IPS-18a (cell line): ENCODE measurements at regions not wholly inside any gene's neighbourhood (a gene's known extent, or its start where the extent isn't known, plus 50 kb on each side); places are given as distances from the start of the nearest gene placed in this dataset.
A peak's percentile ranks its signal among the peaks of the same experiment; 100 is the strongest.
"Not testable (repeated sequence)": the region's sequence is repeated elsewhere in the genome, so short reads cannot be mapped to it uniquely, and the experiment has no call there.

Experiments
- H3K27ac ChIP-seq: one replicate; pipeline ENCODE4 v1.5.1; 2013; ENCODE audit warnings: low read length
- H3K27me3 ChIP-seq: one replicate; pipeline ENCODE4 v1.6.1; 2013; ENCODE audit warnings: mild to moderate bottlenecking, low read length; ENCODE audit not compliant: control insufficient read depth, insufficient read depth
- H3K36me3 ChIP-seq: one replicate; pipeline ENCODE4 v1.6.1; 2013; ENCODE audit warnings: low read depth, low read length; ENCODE audit not compliant: control insufficient read depth
- H3K4me1 ChIP-seq: one replicate; pipeline ENCODE4 v1.6.1; 2013; ENCODE audit warnings: low read depth, low read length; ENCODE audit not compliant: control insufficient read depth
- H3K4me3 ChIP-seq: one replicate; pipeline ENCODE4 v1.5.1; 2013; ENCODE audit warnings: low read length
- H3K9ac ChIP-seq: one replicate; pipeline ENCODE4 v1.6.1; 2013; ENCODE audit warnings: mild to moderate bottlenecking, low read length, moderate library complexity
- H3K9me3 ChIP-seq: one replicate; pipeline ENCODE4 v1.6.1; 2013; ENCODE audit warnings: low read depth, low read length; ENCODE audit not compliant: control insufficient read depth

DNA sequence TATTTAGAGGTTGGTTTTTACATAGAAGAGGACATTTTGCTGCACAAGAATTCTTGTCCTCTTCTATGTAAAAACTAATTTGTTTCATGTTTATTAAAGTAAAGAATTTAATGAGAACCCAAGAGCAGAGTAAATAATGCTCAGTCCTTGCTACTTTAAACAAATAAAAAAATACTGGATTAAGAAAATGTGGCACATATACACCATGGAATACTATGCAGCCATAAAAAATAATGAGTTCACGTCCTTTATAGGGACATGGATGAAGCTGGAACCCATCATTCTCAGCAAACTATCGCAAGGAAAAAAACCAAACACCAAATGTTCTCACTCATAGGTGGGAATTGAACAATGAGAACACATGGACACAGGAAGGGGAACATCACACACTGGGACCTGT, 643.6 kb downstream of the NR2F1-AS1 start:
- H3K9ac ChIP-seq, H3K4me3 ChIP-seq, H3K9me3 ChIP-seq, H3K4me1 ChIP-seq, H3K36me3 ChIP-seq, H3K27me3 ChIP-seq, H3K27ac ChIP-seq: not testable (repeated sequence)

DNA sequence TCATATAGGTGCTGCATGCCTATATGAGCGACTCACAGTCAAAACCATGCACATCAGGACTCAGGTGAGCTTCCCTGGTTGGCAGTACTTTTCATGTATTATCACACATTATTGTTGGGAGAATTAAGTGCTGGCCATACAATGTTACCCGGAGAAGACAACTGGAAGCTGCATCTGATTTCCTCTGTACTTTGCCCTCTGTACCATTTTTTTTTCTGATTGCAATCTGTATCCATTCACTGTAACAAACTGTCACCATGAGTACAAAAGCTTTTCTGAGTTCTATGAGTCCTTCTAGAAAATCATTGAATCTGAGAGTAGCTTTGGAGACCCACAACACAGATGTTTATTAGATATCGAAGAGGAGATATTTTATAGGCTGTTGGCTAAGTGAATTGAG, 651.0 kb downstream of the NR2F1-AS1 start:
- Histone ChIP-seq H3K4me3 (no peak overlapping the region), H3K4me1 (peaks cover 5% of the 10 kb centered on the region), H3K36me3 (no peaks in the 10 kb centered on the region), H3K9me3 (no peaks in the 10 kb centered on the region), H3K27ac (no peak overlapping the region), H3K9ac (no peak overlapping the region), H3K27me3 (no peaks in the 10 kb centered on the region)

GRCh38 chr5:92927291-92927778, 653.7 kb downstream of the NR2F1-AS1 start:
- no peaks in the 10 kb centered on the region for H3K27me3 ChIP-seq
- no peak overlapping the region for H3K27ac ChIP-seq

GRCh38 chr5:92923885-92924284, 657.1 kb downstream of the NR2F1-AS1 start:
- Histone ChIP-seq H3K9ac (no peak overlapping the region), H3K27ac (no peak overlapping the region), H3K9me3 (no peaks in the 10 kb centered on the region), H3K36me3 (no peaks in the 10 kb centered on the region), H3K4me1 (peaks cover 21% of the 10 kb centered on the region), H3K27me3 (no peaks in the 10 kb centered on the region), H3K4me3 (no peak overlapping the region)

More at GRCh38 chr5:92927291-92927778, 653.7 kb downstream of the NR2F1-AS1 start:
- no peak overlapping the region for H3K9ac ChIP-seq
- H3K4me1 ChIP-seq, result peaks cover 22% of the 10 kb centered on the region
- H3K4me3 ChIP-seq, result no peak overlapping the region
- H3K9me3 ChIP-seq, result no peaks in the 10 kb centered on the region
- no peaks in the 10 kb centered on the region for H3K36me3 ChIP-seq

DNA sequence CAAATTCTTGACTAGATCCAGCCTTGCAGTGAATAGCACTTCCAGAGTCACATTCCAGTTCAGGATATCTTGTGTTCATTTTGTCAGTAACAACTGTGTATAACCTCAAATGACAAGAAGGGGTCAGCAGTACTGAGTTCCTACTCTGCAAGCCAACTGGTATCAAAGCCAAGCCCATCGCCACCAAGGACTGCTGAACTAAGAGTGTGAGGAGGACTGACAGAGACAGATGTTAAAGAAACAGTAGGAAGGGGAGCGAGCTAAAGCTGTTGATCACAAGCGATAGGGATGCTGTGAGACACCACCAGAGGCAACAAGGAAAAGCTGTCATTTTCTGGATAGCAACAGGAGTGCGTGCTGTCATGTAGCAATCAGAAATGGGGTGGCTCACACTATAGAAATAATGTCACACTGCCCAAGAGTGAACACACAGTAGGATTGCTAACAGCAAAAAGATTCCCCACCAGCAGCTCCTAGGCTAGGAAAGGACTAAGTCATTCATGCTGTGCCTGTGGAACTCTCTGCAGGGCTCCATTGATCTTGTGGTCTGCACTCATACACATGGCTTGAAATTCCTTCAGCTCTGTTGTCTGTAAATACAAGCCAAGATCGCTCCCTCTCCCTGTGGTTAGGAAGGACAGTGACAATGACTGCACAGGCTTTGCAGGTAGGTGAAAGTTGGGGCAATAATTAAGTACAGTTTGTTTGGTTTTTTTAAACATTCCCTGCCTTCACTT, 658.6 kb downstream of the NR2F1-AS1 start:
- Histone ChIP-seq H3K27me3 (no peaks in the 10 kb centered on the region), H3K4me1 (peaks cover 21% of the 10 kb centered on the region), H3K27ac (no peak overlapping the region), H3K4me3 (no peak overlapping the region), H3K36me3 (no peaks in the 10 kb centered on the region), H3K9me3 (no peaks in the 10 kb centered on the region), H3K9ac (no peak overlapping the region)

DNA sequence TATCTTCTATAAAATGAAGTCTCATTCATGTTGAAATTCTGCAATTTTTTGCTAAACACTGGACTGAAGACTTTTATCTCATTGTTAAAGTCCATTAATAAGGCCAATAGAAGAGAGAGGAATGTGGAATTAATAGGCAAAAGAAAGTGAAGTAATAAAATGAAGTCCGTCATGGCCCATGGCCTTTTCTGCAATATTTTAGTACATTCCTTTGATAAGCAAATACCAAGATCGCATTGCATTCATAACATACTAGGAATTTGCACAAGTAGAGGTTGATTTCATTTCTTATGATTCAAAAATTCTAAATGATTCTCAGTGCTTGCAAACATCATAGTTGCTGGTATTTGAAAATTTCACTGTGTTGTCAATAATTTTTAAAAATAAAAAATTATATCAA, 664.0 kb downstream of the NR2F1-AS1 start:
- Histone ChIP-seq H3K9ac (no peak overlapping the region), H3K4me1 (peaks cover 9% of the 10 kb centered on the region), H3K27me3 (no peaks in the 10 kb centered on the region), H3K9me3 (no peaks in the 10 kb centered on the region), H3K4me3 (no peak overlapping the region), H3K36me3 (no peaks in the 10 kb centered on the region), H3K27ac (no peak overlapping the region)

GRCh38 chr5:92916036-92916435, 665.0 kb downstream of the NR2F1-AS1 start:
- Histone ChIP-seq H3K9ac (no peak overlapping the region), H3K4me3 (no peak overlapping the region), H3K36me3 (no peaks in the 10 kb centered on the region), H3K27me3 (no peaks in the 10 kb centered on the region), H3K4me1 (peaks cover 17% of the 10 kb centered on the region), H3K27ac (no peak overlapping the region), H3K9me3 (no peaks in the 10 kb centered on the region)

GRCh38 chr5:92912283-92912682, 668.7 kb downstream of the NR2F1-AS1 start:
- peaks cover 3% of the 10 kb centered on the region for H3K27me3 ChIP-seq
- H3K4me1 ChIP-seq, result peaks cover 32% of the 10 kb centered on the region
- no peaks in the 10 kb centered on the region for H3K9me3 ChIP-seq

DNA sequence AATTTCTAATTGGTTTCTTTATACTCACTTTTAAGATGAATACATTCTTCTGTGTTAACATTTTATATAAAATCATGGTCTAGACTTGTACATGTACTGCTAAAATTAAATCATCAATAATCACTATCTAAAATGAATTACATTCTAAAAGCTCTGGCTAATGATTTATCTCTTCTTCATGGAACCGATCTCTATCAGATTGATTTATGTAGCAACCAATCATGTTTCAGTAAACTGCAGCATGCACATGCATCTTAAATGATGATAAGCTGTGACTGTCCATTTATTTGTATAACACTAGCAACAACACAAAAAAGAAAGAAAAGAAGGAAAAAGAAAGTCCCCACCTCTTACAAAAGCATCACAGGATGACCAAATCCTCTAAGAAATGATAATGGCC, 669.2 kb downstream of the NR2F1-AS1 start:
- Histone ChIP-seq H3K4me3 (peak overlapping the region; percentile 15), H3K9me3 (no peaks in the 10 kb centered on the region), H3K27ac (no peak overlapping the region), H3K36me3 (no peaks in the 10 kb centered on the region), H3K9ac (no peak overlapping the region), H3K27me3 (peaks cover 3% of the 10 kb centered on the region), H3K4me1 (peaks cover 32% of the 10 kb centered on the region)

More at GRCh38 chr5:92912283-92912682, 668.7 kb downstream of the NR2F1-AS1 start:
- Histone ChIP-seq H3K27ac (no peak overlapping the region), H3K36me3 (no peaks in the 10 kb centered on the region), H3K4me3 (no peak overlapping the region), H3K9ac (no peak overlapping the region)

- H3K4me3 ChIP-seq, result peak overlapping the region; percentile 15
- no peaks in the 10 kb centered on the region for H3K36me3 ChIP-seq
- H3K9ac ChIP-seq, result no peak overlapping the region
- H3K27ac ChIP-seq, result no peak overlapping the region
- H3K27me3 ChIP-seq, result peaks cover 3% of the 10 kb centered on the region
- peaks cover 32% of the 10 kb centered on the region for H3K4me1 ChIP-seq
- no peaks in the 10 kb centered on the region for H3K9me3 ChIP-seq
Observed at GRCh38 chr5:92911293-92911692, 669.7 kb downstream of the NR2F1-AS1 start.

GRCh38 chr5:92909602-92909962, 671.4 kb downstream of the NR2F1-AS1 start:
- H3K4me1 ChIP-seq, result peaks cover 32% of the 10 kb centered on the region
- H3K9me3 ChIP-seq, result no peaks in the 10 kb centered on the region
- no peak overlapping the region for H3K9ac ChIP-seq
- no peaks in the 10 kb centered on the region for H3K36me3 ChIP-seq
- H3K27ac ChIP-seq, result no peak overlapping the region
- H3K27me3 ChIP-seq, result peaks cover 3% of the 10 kb centered on the region
- no peak overlapping the region for H3K4me3 ChIP-seq

DNA sequence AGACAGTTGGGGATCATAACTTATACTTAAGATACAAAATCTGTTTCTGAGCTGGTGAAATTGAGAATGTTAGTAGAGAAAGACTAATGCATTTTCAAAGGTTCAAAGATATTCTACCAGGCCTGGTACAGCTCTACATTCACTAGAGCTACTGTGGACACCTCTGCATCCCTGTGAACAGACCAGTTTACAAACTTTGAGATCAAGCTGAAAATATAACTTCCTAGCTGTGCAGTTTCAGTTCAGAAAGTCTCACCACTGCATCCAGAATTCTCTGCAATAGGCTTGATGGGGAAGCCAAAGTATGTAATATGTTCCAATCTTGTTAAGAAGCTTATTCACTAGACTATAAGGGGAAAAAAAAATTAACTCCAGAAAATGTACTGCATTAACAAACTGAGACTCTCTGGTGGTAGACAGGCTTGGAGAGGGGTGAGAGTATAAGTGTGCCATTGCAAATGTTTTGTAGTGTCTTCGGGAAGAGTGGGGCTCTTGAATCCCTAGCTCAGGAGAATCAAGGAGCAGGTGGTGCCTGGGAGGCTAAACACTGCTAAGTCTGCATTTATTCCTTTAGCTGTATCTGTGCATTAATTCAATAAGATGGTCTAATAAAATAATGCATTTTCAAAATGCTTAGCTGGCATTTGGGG, 671.9 kb downstream of the NR2F1-AS1 start:
- H3K9ac ChIP-seq, result no peak overlapping the region
- H3K36me3 ChIP-seq, result no peaks in the 10 kb centered on the region
- no peaks in the 10 kb centered on the region for H3K9me3 ChIP-seq
- H3K27me3 ChIP-seq, result peaks cover 3% of the 10 kb centered on the region
- no peak overlapping the region for H3K27ac ChIP-seq
- H3K4me1 ChIP-seq, result peaks cover 32% of the 10 kb centered on the region
- H3K4me3 ChIP-seq, result no peak overlapping the region
